ENCODE measurements at regions not wholly inside any gene's neighbourhood (a gene's known extent, or its start where the extent isn't known, plus 50 kb on each side); places are given as distances from the start of the nearest gene placed in this dataset.

DNA sequence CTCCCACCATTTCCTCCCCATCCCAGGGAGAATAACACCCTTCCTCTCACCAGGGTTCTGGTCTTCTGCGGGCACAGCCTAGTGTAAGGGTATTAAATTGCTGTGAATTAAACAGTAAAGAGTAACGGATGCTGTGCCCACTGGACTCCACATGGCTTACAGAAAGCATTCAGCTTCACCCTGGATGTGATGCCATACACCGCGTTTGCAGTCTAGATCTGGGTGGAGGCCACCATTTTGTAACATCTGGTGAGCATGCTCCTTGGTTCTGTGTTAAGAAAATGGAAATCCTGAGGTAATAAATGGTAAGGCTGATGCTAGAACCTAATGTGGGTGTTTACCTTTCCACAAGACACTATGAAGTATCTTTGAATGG, 331.8 kb upstream of the B3GAT1 start:
- ChIA-PET POLR2A (no interaction called here), CTCF (no interaction called here)
- Histone ChIP-seq H3K27me3 (ENCODE audit: control insufficient read depth, insufficient read depth, low read length) (peaks cover 5% of the 10 kb centered on the region), H3K27ac (ENCODE audit: low read length) (no peak overlapping the region), H3K4me3 (ENCODE audit: low read depth in 2 of 2, low read length in 2 of 2) (no peak overlapping the region), H3K4me1 (ENCODE audit: control insufficient read depth, insufficient read depth, low read length) (no peaks in the 10 kb centered on the region), H3K36me3 (ENCODE audit: control insufficient read depth, insufficient read depth, low read length) (no peaks in the 10 kb centered on the region), H3K9me3 (ENCODE audit: control insufficient read depth, insufficient read depth, low read depth, low read length) (no peaks in the 10 kb centered on the region)
- no TSS peak for BruUV-seq (replicated peaks)
- in situ Hi-C loops (cut with HindIII; ENCODE audit: low pct_unique_long_range_greater_than_20kb, low sequenced_read_pairs) (no loop called here), intact Hi-C loops (cut with micrococcal nuclease; ENCODE audit: unreplicated experiment) (no loop called here)
- ATAC-seq, result no peak
- DNase-seq (ENCODE audit: low read depth, low spot score), result no peak
- TF ChIP-seq TCF7L2 (IDR thresholded peaks at IDR 0.05; ENCODE audit: low read depth, low read length), result no peak
- no peak for TF ChIP-seq SIN3A (IDR thresholded peaks at IDR 0.05; ENCODE audit: borderline replicate concordance, insufficient read depth, low read depth, low read length)
- TF ChIP-seq, protein P1, sequence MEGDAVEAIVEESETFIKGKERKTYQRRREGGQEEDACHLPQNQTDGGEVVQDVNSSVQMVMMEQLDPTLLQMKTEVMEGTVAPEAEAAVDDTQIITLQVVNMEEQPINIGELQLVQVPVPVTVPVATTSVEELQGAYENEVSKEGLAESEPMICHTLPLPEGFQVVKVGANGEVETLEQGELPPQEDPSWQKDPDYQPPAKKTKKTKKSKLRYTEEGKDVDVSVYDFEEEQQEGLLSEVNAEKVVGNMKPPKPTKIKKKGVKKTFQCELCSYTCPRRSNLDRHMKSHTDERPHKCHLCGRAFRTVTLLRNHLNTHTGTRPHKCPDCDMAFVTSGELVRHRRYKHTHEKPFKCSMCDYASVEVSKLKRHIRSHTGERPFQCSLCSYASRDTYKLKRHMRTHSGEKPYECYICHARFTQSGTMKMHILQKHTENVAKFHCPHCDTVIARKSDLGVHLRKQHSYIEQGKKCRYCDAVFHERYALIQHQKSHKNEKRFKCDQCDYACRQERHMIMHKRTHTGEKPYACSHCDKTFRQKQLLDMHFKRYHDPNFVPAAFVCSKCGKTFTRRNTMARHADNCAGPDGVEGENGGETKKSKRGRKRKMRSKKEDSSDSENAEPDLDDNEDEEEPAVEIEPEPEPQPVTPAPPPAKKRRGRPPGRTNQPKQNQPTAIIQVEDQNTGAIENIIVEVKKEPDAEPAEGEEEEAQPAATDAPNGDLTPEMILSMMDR (IDR thresholded peaks at IDR 0.05), result no peak

DNA sequence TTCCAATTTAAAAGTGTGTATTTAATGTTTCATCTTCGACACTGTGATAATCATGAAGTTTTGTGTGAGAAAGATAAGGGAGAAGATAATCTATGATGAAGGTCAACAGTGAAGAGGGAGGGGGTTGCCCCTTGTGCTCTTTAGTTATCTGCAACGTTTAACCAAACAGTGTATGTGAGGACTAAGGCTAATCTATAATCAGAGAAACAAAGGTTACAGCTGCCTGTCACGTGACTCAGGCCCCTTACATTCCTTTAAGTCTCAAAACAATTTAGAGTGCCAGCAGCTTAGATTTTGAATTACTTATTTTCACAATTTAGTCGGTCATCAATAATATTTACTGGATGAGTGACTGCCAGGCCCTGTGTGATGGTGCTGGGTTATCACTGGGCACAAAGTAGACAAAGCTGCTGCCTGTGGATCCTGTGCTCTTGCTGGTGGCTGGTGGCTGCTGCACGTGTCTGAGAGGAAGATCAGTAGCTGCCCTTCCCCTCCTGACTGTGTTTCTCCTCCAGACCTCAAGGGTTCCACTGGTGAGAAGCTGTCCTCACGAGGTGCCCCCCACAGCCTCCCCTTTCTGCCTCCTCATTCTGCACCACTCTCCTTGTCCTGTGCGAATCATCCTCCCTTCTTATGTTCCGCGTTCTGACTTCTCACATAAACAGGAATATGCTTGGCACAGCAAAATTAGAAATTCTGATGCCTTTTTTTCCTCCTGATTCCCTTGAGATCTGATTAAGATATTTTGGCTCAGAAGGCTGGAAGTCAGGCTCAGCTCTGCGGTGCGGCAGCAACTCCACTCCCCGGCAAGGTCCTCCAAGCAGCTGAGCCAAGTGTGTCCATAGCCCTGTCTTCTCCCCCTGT, 331.1 kb upstream of the B3GAT1 start:
- ChIA-PET CTCF (no interaction called here), POLR2A (no interaction called here)
- ATAC-seq (no peak), DNase-seq (ENCODE audit: low read depth, low spot score) (no peak)
- H3K27ac ChIP-seq (ENCODE audit: low read length), result no peak overlapping the region
- no peak overlapping the region for H3K4me3 ChIP-seq (ENCODE audit: low read depth in 2 of 2, low read length in 2 of 2)
- H3K36me3 ChIP-seq (ENCODE audit: control insufficient read depth, insufficient read depth, low read length), result no peaks in the 10 kb centered on the region
- H3K4me1 ChIP-seq (ENCODE audit: control insufficient read depth, insufficient read depth, low read length), result no peaks in the 10 kb centered on the region
- BruUV-seq (replicated peaks), result no TSS peak
- H3K27me3 ChIP-seq (ENCODE audit: control insufficient read depth, insufficient read depth, low read length), result peaks cover 5% of the 10 kb centered on the region; the same call in 1 of the 2 replicates
- H3K9me3 ChIP-seq (ENCODE audit: control insufficient read depth, insufficient read depth, low read depth, low read length), result no peaks in the 10 kb centered on the region
- intact Hi-C loops (cut with micrococcal nuclease; ENCODE audit: unreplicated experiment), result no loop called here
- in situ Hi-C loops (cut with HindIII; ENCODE audit: low pct_unique_long_range_greater_than_20kb, low sequenced_read_pairs), result no loop called here
- TF ChIP-seq, protein P2, sequence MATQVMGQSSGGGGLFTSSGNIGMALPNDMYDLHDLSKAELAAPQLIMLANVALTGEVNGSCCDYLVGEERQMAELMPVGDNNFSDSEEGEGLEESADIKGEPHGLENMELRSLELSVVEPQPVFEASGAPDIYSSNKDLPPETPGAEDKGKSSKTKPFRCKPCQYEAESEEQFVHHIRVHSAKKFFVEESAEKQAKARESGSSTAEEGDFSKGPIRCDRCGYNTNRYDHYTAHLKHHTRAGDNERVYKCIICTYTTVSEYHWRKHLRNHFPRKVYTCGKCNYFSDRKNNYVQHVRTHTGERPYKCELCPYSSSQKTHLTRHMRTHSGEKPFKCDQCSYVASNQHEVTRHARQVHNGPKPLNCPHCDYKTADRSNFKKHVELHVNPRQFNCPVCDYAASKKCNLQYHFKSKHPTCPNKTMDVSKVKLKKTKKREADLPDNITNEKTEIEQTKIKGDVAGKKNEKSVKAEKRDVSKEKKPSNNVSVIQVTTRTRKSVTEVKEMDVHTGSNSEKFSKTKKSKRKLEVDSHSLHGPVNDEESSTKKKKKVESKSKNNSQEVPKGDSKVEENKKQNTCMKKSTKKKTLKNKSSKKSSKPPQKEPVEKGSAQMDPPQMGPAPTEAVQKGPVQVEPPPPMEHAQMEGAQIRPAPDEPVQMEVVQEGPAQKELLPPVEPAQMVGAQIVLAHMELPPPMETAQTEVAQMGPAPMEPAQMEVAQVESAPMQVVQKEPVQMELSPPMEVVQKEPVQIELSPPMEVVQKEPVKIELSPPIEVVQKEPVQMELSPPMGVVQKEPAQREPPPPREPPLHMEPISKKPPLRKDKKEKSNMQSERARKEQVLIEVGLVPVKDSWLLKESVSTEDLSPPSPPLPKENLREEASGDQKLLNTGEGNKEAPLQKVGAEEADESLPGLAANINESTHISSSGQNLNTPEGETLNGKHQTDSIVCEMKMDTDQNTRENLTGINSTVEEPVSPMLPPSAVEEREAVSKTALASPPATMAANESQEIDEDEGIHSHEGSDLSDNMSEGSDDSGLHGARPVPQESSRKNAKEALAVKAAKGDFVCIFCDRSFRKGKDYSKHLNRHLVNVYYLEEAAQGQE (IDR thresholded peaks at IDR 0.05; ENCODE audit: insufficient read depth in 1 of 2, low read depth in 2 of 2, low read length in 1 of 2), result no peak
- TF ChIP-seq TCF7L2 (IDR thresholded peaks at IDR 0.05; ENCODE audit: low read depth, low read length) (no peak), POLR2AphosphoS5 (IDR thresholded peaks at IDR 0.05; ENCODE audit: low read depth, low read length) (no peak), SIN3A (IDR thresholded peaks at IDR 0.05; ENCODE audit: borderline replicate concordance, insufficient read depth, low read depth, low read length) (no peak)
- TF ChIP-seq, protein P1 (IDR thresholded peaks at IDR 0.05), result no peak

Measured in Panc1 (cell line).